GM12865 (cell line): ENCODE measurements at regions not wholly inside any gene's neighbourhood (a gene's known extent, or its start where the extent isn't known, plus 50 kb on each side); places are given as distances from the start of the nearest gene placed in this dataset.
A peak's percentile ranks its signal among the peaks of the same experiment; 100 is the strongest.

Experiments
- DNase-seq: peaks from one replicate; pipeline ENCODE4 v3.0.0; 2010; ENCODE audit warnings: low read depth
- H3K4me3 ChIP-seq: 2 replicates; pipeline ENCODE4 v1.5.1; 2011; ENCODE audit warnings: mild to moderate bottlenecking, low read depth, low read length, control low read depth
- TF ChIP-seq, protein P1 (sequence below): IDR thresholded peaks from 2 replicates; pipeline ENCODE4 v1.5.1; 2011; ENCODE audit warnings: low read length, control low read depth, low read depth, inconsistent platforms; ENCODE audit not compliant: insufficient read depth; ENCODE audit errors: missing control alignments

DNA sequence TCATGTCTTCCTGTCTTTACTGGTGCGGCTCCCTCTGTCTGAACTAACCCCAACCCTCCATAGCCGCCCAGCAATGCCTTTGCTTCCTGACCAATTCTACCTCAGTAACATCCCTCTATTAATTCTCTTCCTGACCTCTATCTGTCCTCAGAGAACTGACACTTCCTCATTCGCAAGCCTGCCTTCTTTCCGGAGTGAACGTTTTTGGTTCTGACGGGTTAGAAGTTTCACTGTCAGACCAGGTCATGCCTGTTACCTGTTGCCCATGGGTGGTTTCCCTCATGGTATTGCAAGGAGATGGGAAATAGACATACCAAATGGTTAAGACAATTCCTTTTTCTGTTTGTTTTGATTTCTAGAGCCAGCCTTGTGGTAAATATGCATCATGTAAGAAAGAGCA is 453.4 kb upstream of the SLC14A2 start:
- no peak overlapping the region for H3K4me3 ChIP-seq
- peak; percentile 80 for DNase-seq
- TF ChIP-seq, protein P1, sequence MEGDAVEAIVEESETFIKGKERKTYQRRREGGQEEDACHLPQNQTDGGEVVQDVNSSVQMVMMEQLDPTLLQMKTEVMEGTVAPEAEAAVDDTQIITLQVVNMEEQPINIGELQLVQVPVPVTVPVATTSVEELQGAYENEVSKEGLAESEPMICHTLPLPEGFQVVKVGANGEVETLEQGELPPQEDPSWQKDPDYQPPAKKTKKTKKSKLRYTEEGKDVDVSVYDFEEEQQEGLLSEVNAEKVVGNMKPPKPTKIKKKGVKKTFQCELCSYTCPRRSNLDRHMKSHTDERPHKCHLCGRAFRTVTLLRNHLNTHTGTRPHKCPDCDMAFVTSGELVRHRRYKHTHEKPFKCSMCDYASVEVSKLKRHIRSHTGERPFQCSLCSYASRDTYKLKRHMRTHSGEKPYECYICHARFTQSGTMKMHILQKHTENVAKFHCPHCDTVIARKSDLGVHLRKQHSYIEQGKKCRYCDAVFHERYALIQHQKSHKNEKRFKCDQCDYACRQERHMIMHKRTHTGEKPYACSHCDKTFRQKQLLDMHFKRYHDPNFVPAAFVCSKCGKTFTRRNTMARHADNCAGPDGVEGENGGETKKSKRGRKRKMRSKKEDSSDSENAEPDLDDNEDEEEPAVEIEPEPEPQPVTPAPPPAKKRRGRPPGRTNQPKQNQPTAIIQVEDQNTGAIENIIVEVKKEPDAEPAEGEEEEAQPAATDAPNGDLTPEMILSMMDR = no peak

DNA sequence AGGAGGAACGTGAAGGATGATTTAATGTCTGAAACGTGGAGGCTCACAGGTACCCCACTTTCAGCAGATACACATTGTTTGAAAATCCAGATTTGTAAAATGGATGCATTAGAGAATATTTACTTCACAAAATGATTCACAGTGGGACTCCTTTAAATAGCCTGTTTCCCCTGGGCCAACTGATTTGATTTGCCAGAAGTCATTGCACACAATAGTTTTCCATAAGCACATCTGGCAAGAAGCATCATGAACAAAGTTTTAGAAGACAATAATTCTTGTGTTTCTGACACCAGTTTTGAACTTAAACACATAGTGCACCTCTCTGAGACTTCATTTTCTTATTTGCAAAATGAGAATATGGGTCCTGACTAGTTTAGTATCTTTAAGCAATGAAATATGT is 451.4 kb upstream of the SLC14A2 start:
- TF ChIP-seq, protein P1 = no peak
- no peak overlapping the region for H3K4me3 ChIP-seq

DNA sequence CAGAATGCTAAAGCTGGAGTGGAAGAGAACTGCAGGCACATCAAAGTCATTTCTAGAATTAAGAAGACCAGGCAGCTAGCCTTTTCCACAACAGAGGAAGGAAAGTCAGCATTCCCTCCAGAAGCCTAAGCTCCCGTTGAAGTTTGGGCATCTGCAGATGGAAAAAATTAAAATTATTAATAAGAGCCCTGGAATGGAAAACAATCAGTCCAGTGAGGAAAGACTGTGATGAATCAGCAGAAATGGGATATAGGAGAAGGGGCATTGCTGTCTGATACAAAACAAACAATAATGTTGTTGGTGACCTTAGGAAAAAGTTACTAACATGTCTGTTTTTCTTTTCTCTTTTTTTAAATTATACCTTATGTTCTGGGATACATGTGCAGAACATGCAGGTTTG is 450.7 kb upstream of the SLC14A2 start:
- no peak overlapping the region for H3K4me3 ChIP-seq
- no peak for DNase-seq
- TF ChIP-seq, protein P1 = no peak

More for the DNA sequence above, 451.4 kb upstream of the SLC14A2 start:
- no peak for DNase-seq

DNA sequence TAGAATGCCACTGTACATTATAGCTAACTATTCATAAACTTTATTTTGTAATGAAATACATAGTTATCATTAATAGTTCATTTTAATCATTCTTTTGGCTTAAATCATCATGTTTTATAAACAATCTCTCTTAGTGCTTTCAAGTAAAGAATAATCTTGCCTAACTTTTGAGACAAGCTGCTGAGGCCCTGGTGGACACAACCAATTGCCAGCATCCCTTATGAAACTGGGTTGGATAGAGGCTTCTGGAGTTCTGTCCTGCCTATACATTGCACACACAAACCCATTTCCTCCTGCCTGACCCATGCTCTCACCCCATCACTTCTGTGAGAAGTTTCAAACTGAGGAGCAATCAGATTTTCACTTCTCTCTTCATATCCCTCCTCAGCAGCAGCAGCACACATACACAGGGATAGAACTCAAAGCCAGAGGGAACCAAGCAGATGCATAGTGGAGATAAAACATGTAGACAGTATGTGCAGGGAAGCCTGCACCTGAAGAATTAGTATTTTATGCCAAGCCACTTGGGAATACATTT is 450.0 kb upstream of the SLC14A2 start:
- TF ChIP-seq, protein P1 = no peak
- DNase-seq = peak; percentile 12
- H3K4me3 ChIP-seq = no peak overlapping the region

DNA sequence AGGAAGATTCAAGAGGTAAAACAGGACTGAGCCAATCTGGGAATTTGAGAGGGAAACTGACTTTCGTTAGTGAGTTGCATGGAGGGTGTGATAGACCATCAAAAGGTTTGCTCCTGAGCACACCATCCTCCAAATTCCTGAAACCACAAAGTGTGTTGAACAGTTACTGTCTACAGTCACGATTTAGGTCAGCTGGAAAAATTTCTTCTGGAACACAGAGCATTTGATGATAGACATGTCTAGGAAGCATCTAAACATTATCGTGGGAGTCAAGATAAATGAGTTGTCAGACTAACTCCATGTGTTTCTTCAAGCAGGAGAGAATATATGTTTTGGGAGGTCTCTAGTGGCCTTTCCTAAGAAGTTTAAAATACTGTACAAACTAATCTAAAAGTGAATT is 449.4 kb upstream of the SLC14A2 start:
- TF ChIP-seq, protein P1 = no peak
- no peak overlapping the region for H3K4me3 ChIP-seq
- DNase-seq = no peak

DNA sequence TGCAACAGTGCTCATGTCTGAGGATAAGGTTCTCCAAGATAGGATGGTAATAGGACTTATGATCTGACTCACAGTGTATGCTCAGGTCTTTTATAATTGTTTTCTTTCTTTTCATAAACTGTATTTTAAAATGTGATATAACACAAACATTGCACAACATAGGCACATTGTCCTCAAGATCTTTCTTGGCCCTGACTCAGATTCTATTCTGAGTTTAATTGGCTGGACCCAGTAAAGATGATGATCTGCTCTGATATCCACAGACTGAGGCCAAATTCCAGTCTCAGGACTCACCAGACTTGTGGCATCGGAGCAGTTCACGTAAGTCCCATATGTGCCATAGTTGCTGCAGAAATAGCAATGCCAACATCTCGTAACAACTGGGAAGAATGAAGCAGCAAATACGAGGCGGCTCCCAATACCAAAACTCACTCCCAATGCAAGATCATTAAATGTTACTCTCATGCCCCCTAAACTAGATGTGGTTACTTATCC is 448.9 kb upstream of the SLC14A2 start:
- H3K4me3 ChIP-seq = no peak overlapping the region
- DNase-seq = no peak
- TF ChIP-seq, protein P1 = no peak
